ENCODE measurements at regions not wholly inside any gene's neighbourhood (a gene's known extent, or its start where the extent isn't known, plus 50 kb on each side); places are given as distances from the start of the nearest gene placed in this dataset.
A peak's percentile ranks its signal among the peaks of the same experiment; 100 is the strongest.

DNA sequence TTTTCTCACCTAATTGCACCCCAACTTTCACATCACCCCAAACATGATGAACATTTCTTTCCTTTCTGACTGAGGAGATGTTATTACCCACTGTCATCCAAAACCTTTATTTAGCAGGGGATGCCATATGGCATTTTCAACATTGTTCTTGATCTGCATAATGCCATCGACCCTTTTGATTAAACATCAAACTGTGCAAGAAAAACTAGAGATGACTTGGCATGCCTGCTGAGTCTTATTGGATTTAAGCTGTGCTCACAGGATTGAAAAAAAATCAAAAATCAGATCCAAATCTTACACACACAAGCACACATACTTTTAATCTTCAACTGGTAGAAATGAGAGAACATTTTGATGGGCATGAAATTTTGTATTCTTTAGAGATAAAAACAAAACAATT is 536.0 kb downstream of the TMX3 start:
- DNase-seq (ENCODE audit: low spot score) = no peak
- Histone ChIP-seq H2AFZ (no peak overlapping the region), H3K79me2 (no peaks in the 10 kb centered on the region), H3K9me2 (replicated peaks; ENCODE audit: insufficient read depth) (no peaks in the 10 kb centered on the region), H3K9me3 (ENCODE audit: low read depth) (no peaks in the 10 kb centered on the region), H3K4me1 (ENCODE audit: insufficient read depth) (no peaks in the 10 kb centered on the region), H3K4me3 (no peak overlapping the region), H3K4me2 (no peak overlapping the region), H3K27me3 (no peaks in the 10 kb centered on the region), H4K20me1 (ENCODE audit: insufficient read depth, poor library complexity, severe bottlenecking) (no peaks in the 10 kb centered on the region), H3K36me3 (replicated peaks; ENCODE audit: insufficient read depth, low read depth) (no peaks in the 10 kb centered on the region), H3K27ac (no peak overlapping the region)
- 92% methylated on average over 1 of the region's 1 CpG for WGBS (ENCODE audit: low lambda C conversion rate, missing lambda C conversion rate)
- no peak for TF ChIP-seq EZH2 (IDR thresholded peaks at IDR 0.05; ENCODE audit: borderline replicate concordance)
- TF ChIP-seq, protein P1, sequence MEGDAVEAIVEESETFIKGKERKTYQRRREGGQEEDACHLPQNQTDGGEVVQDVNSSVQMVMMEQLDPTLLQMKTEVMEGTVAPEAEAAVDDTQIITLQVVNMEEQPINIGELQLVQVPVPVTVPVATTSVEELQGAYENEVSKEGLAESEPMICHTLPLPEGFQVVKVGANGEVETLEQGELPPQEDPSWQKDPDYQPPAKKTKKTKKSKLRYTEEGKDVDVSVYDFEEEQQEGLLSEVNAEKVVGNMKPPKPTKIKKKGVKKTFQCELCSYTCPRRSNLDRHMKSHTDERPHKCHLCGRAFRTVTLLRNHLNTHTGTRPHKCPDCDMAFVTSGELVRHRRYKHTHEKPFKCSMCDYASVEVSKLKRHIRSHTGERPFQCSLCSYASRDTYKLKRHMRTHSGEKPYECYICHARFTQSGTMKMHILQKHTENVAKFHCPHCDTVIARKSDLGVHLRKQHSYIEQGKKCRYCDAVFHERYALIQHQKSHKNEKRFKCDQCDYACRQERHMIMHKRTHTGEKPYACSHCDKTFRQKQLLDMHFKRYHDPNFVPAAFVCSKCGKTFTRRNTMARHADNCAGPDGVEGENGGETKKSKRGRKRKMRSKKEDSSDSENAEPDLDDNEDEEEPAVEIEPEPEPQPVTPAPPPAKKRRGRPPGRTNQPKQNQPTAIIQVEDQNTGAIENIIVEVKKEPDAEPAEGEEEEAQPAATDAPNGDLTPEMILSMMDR (IDR thresholded peaks at IDR 0.05; ENCODE audit: poor library complexity) = no peak

DNA sequence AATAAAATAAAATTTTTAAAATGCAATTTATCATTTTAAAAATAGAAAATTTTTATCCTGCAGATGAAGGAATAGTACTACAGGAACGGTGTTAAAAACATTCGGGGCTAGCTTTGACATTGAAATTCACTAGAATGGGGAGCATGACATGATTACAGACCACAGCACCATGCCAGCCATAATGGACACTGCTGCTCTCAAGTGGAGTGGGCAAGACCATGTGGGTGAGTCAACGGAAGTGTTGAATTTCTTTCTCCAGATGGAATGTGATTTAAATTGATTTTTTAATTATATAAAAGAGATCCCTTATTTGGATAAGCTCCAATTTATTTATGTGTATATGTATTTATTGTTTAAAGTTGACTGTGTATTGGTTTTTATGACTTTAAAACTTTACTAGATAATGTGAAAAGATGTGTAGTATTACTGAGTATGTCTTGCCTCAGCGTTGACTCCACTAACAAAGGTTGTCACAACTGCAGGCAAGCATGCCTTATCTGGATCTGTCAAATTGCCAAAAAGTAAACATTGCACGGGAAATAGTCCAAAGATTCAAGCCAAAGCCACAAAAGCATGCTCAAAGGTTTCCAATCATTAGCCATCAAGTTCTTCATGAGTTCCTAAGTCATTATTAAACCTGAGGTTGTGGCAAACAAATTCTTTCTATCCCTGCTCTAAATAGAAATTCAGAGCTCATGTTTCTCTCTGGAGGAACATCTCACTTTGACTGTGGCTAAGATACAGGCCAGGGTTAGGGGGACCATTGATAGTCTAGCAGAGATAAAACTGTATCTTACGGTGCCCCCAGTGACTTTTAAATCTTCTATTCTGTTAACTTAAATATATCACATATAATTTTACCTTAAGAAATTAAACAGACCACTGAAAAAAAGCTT is 536.9 kb downstream of the TMX3 start:
- Histone ChIP-seq H3K9me2 (replicated peaks; ENCODE audit: insufficient read depth) (no peaks in the 10 kb centered on the region), H3K36me3 (replicated peaks; ENCODE audit: insufficient read depth, low read depth) (no peaks in the 10 kb centered on the region), H3K4me2 (no peak overlapping the region), H2AFZ (no peak overlapping the region), H3K4me1 (ENCODE audit: insufficient read depth) (no peaks in the 10 kb centered on the region), H3K27ac (no peak overlapping the region), H3K27me3 (no peaks in the 10 kb centered on the region), H4K20me1 (ENCODE audit: insufficient read depth, poor library complexity, severe bottlenecking) (no peaks in the 10 kb centered on the region), H3K9me3 (ENCODE audit: low read depth) (no peaks in the 10 kb centered on the region), H3K4me3 (no peak overlapping the region), H3K79me2 (no peaks in the 10 kb centered on the region)
- peak; percentile 43 for DNase-seq (ENCODE audit: low spot score)
- TF ChIP-seq, protein P1 (IDR thresholded peaks at IDR 0.05; ENCODE audit: poor library complexity) = no peak
- no peak for TF ChIP-seq EZH2 (IDR thresholded peaks at IDR 0.05; ENCODE audit: borderline replicate concordance)
- TF ChIP-seq EZH2phosphoT487 (IDR thresholded peaks at IDR 0.05; ENCODE audit: low read depth, severe bottlenecking, unreplicated experiment) = no peak
- 62% methylated on average over 6 of the region's 6 CpGs for whole genome bisulfite sequencing (ENCODE audit: low lambda C conversion rate, missing lambda C conversion rate)

DNA sequence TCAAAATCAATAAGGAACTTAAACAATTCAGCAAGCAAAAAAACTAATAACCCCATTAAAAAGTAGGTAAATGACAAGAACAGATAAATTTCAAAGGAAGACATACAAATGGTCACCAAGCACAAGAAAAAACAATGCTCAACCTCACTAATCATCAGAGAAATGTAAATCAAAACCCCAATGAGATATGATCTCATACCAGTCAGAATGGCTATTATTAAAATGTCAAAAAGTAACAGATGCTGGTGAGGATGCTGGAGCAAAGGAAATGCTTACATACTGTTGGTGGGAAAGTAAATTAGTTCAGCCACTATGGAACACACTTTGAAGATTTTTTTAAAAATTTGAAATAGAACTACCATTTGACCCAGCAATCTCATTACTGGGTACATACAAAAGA is 538.0 kb downstream of the TMX3 start:
- Histone ChIP-seq H3K9me3 (ENCODE audit: low read depth) (no peaks in the 10 kb centered on the region), H3K79me2 (no peaks in the 10 kb centered on the region), H3K27ac (no peak overlapping the region), H3K4me2 (no peak overlapping the region), H3K36me3 (replicated peaks; ENCODE audit: insufficient read depth, low read depth) (no peaks in the 10 kb centered on the region), H4K20me1 (ENCODE audit: insufficient read depth, poor library complexity, severe bottlenecking) (no peaks in the 10 kb centered on the region), H3K27me3 (no peaks in the 10 kb centered on the region), H2AFZ (no peak overlapping the region), H3K9me2 (replicated peaks; ENCODE audit: insufficient read depth) (no peaks in the 10 kb centered on the region), H3K4me3 (no peak overlapping the region), H3K4me1 (ENCODE audit: insufficient read depth) (no peaks in the 10 kb centered on the region)
- TF ChIP-seq EZH2 (IDR thresholded peaks at IDR 0.05; ENCODE audit: borderline replicate concordance) = no peak
- TF ChIP-seq, protein P1 (IDR thresholded peaks at IDR 0.05; ENCODE audit: poor library complexity) = no peak
- no peak for TF ChIP-seq EZH2phosphoT487 (IDR thresholded peaks at IDR 0.05; ENCODE audit: low read depth, severe bottlenecking, unreplicated experiment)
- no peak for DNase-seq (ENCODE audit: low spot score)

Data from hepatocyte (in vitro differentiated cells).